Upper lobe of right lung (tissue), 1 donor: ENCODE measurements at regions not wholly inside any gene's neighbourhood (a gene's known extent, or its start where the extent isn't known, plus 50 kb on each side); places are given as distances from the start of the nearest gene placed in this dataset.

Experiments
- ATAC-seq: fragments of 200-7000 bp; cut with Tn5 transposase; one replicate; pipeline ENCODE4 v1.9.1; 2020; ENCODE audit warnings: mild to moderate bottlenecking, moderate library complexity
- DNase-seq: peaks from one replicate; pipeline ENCODE4 v3.0.0-alpha.2; 2020
- H3K27ac ChIP-seq: fragments of 200-600 bp; one replicate; pipeline ENCODE4 v1.8.0; 2022
- H3K27me3 ChIP-seq: fragments of 200-600 bp; one replicate; pipeline ENCODE4 v1.8.0; 2022; ENCODE audit warnings: mild to moderate bottlenecking
- H3K36me3 ChIP-seq: fragments of 200-600 bp; one replicate; pipeline ENCODE4 v1.8.0; 2022
- H3K4me1 ChIP-seq: fragments of 200-600 bp; one replicate; pipeline ENCODE4 v1.8.0; 2022
- H3K4me3 ChIP-seq: fragments of 200-600 bp; one replicate; pipeline ENCODE4 v1.8.0; 2022; ENCODE audit warnings: mild to moderate bottlenecking
- H3K9me3 ChIP-seq: fragments of 200-600 bp; one replicate; pipeline ENCODE4 v1.8.0; 2022
- CTCF ChIP-seq: fragments of 200-600 bp; IDR thresholded peaks from one replicate; pipeline ENCODE4 v1.8.0; 2022; ENCODE audit warnings: antibody characterized with exemption
- intact Hi-C: fragments of 100-400 bp; cut with DNase I; formaldehyde crosslinking; loops from one replicate; pipeline ENCODE4 v1.11.0; 2022
- donor health status: DM: no; HTN: yes; CAD: no; lungs with severe emphysema.

DNA sequence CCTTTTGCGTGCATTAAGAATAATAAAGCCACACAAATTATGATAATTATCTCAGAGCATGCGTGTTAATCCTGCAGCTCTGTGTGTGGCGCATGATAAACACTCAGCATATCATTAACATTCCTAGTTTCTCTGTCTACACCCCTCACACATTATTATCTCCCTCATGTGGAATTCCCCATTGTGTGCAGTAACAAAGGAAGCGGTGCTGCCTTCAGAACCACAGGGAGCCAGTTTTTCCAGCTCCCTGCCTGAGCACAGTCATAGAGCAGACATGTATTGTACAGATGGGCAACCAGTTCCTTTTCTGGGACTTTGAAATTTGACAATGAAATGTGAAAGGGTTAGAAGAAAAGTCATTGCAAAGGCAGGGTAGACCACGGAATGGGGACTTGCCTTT is 1365.5 kb upstream of the CDH9 start:
- no peak for TF ChIP-seq CTCF

DNA sequence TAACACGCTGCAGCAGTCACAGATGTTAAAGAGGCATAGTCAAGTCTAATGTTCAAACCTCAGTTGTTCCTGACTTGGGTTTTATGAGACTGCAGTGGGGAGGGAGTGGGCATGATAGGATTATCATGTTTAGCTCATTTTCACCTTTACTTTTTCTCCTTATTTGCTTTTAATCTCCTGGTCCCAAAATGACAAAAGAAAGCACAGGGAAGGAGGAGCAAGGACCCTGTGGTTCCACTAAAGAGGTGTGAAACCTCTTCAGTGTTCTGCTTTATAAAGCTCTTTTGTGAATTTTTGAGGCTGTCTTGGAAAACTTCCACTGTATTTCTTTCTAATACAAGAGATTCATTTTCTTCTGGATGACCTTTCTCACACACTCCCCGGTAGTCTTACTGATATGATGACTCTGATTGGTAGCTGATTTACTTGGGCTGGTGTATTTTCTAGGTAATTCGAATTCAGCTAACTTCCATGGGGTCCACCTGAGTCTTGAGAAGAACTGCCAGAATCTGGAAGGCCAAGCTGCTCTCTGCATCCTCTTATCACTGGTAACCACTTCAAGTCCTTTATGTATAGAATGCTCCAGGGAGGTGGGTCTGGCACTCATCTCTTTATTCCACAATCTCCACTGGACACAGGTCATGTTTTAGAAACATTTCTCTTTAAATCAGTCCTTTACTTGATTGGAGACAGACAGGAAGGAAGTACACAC is 1364.4 kb upstream of the CDH9 start:
- H3K27me3 ChIP-seq = no peaks in the 10 kb centered on the region
- TF ChIP-seq CTCF = no peak
- H3K36me3 ChIP-seq = no peaks in the 10 kb centered on the region
- no peaks in the 10 kb centered on the region for H3K4me1 ChIP-seq
- no peak overlapping the region for H3K27ac ChIP-seq
- DNase-seq (no peak), ATAC-seq (no peak)
- intact Hi-C loops = no loop called here
- H3K9me3 ChIP-seq = no peaks in the 10 kb centered on the region
- no peak overlapping the region for H3K4me3 ChIP-seq

More for the DNA sequence above, 1365.5 kb upstream of the CDH9 start:
- ATAC-seq (peak; percentile 18), DNase-seq (no peak)
- H3K9me3 ChIP-seq = no peaks in the 10 kb centered on the region
- H3K4me3 ChIP-seq = no peak overlapping the region
- H3K4me1 ChIP-seq = no peaks in the 10 kb centered on the region
- no peaks in the 10 kb centered on the region for H3K36me3 ChIP-seq
- H3K27me3 ChIP-seq = no peaks in the 10 kb centered on the region
- H3K27ac ChIP-seq = no peak overlapping the region
- intact Hi-C loops = no loop called here

GRCh38 chr5:28400076-28400475 is 1361.7 kb upstream of the CDH9 start:
- ATAC-seq (no peak), DNase-seq (no peak)
- no peaks in the 10 kb centered on the region for H3K9me3 ChIP-seq
- no peaks in the 10 kb centered on the region for H3K27me3 ChIP-seq
- intact Hi-C loops = no loop called here
- H3K4me1 ChIP-seq = no peaks in the 10 kb centered on the region
- no peak overlapping the region for H3K4me3 ChIP-seq
- H3K36me3 ChIP-seq = no peaks in the 10 kb centered on the region
- no peak overlapping the region for H3K27ac ChIP-seq
- no peak for TF ChIP-seq CTCF

DNA sequence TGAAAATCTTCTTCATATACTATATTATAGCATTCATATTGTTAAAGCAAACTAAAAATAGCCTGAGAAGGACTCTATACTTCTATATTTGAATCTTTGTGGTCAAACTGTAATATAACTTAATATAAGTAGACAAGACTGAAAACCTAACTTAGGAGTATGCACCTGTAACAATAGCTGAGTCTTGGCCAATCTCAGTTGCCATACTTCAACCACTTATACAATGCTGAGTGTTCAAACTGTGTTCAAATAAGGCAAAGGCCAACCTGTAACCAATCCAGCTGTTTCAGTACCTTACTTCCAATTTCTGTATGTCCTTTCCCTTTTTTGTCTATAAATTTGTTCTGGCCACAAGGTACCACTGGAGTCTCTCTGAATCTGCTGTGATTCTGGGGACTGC is 1360.8 kb upstream of the CDH9 start:
- no peak for TF ChIP-seq CTCF
- no peak overlapping the region for H3K4me3 ChIP-seq
- H3K9me3 ChIP-seq = no peaks in the 10 kb centered on the region
- H3K27me3 ChIP-seq = no peaks in the 10 kb centered on the region
- ATAC-seq (no peak), DNase-seq (no peak)
- H3K4me1 ChIP-seq = no peaks in the 10 kb centered on the region
- no peak overlapping the region for H3K27ac ChIP-seq
- no peaks in the 10 kb centered on the region for H3K36me3 ChIP-seq
- intact Hi-C loops = no loop called here

DNA sequence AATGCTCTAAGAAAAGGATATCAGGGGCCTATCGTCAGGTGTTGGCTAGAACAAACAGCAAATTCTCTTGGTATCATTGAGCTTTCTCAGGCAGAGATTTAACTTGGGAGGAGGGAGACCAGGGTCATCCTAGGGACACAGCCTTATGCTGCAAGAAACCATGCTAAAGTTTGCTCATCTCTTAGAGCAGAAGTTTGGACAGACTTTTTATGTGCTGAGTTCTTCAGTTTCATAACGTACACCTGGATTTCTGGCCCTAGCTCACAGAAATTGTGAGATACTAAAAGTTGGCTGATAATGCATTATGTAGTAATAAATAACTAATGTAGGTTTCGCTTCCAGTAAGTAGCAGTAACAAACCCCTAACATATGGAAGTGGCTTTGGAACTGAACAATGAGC is 1359.8 kb upstream of the CDH9 start:
- no peak overlapping the region for H3K27ac ChIP-seq

More for the DNA sequence above, 1359.8 kb upstream of the CDH9 start:
- Histone ChIP-seq H3K4me3 (no peak overlapping the region), H3K36me3 (no peaks in the 10 kb centered on the region), H3K27me3 (no peaks in the 10 kb centered on the region), H3K9me3 (no peaks in the 10 kb centered on the region), H3K4me1 (no peaks in the 10 kb centered on the region)
- intact Hi-C loops = no loop called here
- no peak for TF ChIP-seq CTCF
- ATAC-seq (no peak), DNase-seq (no peak)
